ENCODE measurements at regions not wholly inside any gene's neighbourhood (a gene's known extent, or its start where the extent isn't known, plus 50 kb on each side); places are given as distances from the start of the nearest gene placed in this dataset.
"Not testable (repeated sequence)": the region's sequence is repeated elsewhere in the genome, so short reads cannot be mapped to it uniquely, and the experiment has no call there.

DNA sequence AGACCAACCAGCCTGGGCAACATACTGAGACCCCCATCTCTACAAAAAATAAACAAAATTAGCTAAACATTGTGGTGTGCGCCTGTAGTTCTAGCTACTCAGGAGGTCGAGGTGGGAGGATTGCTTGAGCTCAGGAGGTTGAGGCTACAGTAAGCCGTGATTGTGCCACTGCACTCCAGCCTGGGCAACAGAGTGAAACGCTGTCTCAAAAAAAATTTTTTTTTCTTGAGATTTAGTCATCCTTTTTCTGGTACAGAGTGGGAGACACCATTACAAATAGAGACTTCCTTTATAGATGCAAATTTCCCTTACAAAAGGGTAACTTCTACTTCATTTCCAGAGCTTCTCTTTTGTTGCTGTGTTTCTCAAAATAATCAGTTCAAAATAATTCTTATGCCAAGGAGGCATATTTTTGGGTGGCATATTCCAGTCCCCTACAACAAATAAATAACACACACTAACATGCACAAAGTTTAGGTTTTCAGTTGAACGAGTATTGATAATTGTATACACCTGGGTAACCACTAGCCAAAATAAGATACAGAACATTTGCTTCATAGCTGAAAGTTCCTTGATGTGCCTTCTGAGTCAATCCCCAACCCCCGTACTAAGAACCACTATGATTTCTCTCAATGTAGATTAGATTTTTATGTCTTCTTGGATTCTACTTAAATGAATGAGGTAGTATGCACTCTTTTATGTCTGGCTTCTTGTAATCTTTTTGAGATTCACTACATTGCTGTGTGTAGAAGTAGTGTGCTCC, 248.9 kb upstream of the PROK2 start:
- no peak overlapping the region for H2AFZ ChIP-seq
- H3K4me2 ChIP-seq, result no peak overlapping the region
- intact Hi-C loops (cut with micrococcal nuclease; ENCODE audit: unreplicated experiment), result no loop called here
- H4K20me1 ChIP-seq (ENCODE audit: insufficient read depth), result no peaks in the 10 kb centered on the region
- no peaks in the 10 kb centered on the region for H3K4me1 ChIP-seq (replicated peaks; ENCODE audit: insufficient read depth)
- DNase-seq, result no peak
- H3K9me2 ChIP-seq (ENCODE audit: insufficient read depth), result no peaks in the 10 kb centered on the region
- BruUV-seq (replicated peaks), result no TSS peak
- H3F3A ChIP-seq (ENCODE audit: insufficient read depth, low read depth), result no peaks in the 10 kb centered on the region
- no peak overlapping the region for H3K27ac ChIP-seq
- TF ChIP-seq, protein P1, sequence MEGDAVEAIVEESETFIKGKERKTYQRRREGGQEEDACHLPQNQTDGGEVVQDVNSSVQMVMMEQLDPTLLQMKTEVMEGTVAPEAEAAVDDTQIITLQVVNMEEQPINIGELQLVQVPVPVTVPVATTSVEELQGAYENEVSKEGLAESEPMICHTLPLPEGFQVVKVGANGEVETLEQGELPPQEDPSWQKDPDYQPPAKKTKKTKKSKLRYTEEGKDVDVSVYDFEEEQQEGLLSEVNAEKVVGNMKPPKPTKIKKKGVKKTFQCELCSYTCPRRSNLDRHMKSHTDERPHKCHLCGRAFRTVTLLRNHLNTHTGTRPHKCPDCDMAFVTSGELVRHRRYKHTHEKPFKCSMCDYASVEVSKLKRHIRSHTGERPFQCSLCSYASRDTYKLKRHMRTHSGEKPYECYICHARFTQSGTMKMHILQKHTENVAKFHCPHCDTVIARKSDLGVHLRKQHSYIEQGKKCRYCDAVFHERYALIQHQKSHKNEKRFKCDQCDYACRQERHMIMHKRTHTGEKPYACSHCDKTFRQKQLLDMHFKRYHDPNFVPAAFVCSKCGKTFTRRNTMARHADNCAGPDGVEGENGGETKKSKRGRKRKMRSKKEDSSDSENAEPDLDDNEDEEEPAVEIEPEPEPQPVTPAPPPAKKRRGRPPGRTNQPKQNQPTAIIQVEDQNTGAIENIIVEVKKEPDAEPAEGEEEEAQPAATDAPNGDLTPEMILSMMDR (conservative IDR thresholded peaks at IDR 0.05), result no peak
- TF ChIP-seq EZH2 (IDR thresholded peaks at IDR 0.05; ENCODE audit: low read depth), result no peak
- no peaks in the 10 kb centered on the region for H3K79me2 ChIP-seq (ENCODE audit: low read depth)
- no peaks in the 10 kb centered on the region for H3K9me3 ChIP-seq (ENCODE audit: insufficient read depth, low read depth)
- H3K27me3 ChIP-seq (ENCODE audit: insufficient read depth, low read depth), result no peaks in the 10 kb centered on the region
- H3K36me3 ChIP-seq (ENCODE audit: low read depth), result no peaks in the 10 kb centered on the region
- ChIA-PET POLR2A (ENCODE audit: unreplicated experiment) (no interaction called here), CTCF (no interaction called here)
- no peak overlapping the region for H3K4me3 ChIP-seq

DNA sequence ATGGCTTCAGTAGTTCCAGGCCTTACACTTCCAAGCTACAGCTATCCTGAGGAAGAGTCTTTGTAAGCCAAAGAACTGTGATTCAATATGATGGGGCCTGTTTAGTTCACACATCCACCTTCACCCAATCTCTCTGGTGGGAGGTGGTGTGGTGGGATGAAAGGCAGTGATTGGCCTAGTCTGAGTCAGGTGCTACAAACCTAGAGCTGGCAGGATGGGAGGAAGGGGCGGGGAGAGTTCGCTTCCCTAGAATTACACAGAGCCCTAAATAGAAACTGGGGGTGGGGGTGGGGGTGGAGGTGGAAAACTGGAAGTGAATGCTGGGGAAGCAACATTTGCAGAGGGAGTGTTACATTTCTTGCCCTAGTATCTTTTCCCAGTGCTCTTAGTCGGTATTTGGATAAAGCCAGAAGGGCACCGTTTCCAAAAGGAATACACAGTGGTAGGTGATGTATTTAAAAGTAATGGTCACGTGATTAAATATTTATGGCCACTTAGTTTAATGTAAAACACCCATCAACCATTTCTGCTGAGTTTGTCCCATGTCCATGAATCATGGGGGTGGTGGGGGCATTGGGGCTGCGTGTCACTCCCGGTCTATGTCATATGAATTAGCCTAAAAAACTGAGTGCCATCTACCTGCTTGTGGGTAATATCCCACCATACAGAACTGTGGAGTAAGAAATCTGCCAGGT, 247.6 kb upstream of the PROK2 start:
- no peaks in the 10 kb centered on the region for H3K4me1 ChIP-seq (replicated peaks; ENCODE audit: insufficient read depth)
- no peak for TF ChIP-seq EZH2 (IDR thresholded peaks at IDR 0.05; ENCODE audit: low read depth)
- TF ChIP-seq, protein P1 (conservative IDR thresholded peaks at IDR 0.05), result no peak
- H3K27ac ChIP-seq, result no peak overlapping the region
- no peaks in the 10 kb centered on the region for H3K9me2 ChIP-seq (ENCODE audit: insufficient read depth)
- no TSS peak for BruUV-seq (replicated peaks)
- DNase-seq, result no peak
- no peaks in the 10 kb centered on the region for H4K20me1 ChIP-seq (ENCODE audit: insufficient read depth)
- H2AFZ ChIP-seq, result no peak overlapping the region
- POLR2A ChIA-PET (ENCODE audit: unreplicated experiment), result no interaction called here
- intact Hi-C loops (cut with micrococcal nuclease; ENCODE audit: unreplicated experiment), result no loop called here
- no peaks in the 10 kb centered on the region for H3K27me3 ChIP-seq (ENCODE audit: insufficient read depth, low read depth)
- H3K79me2 ChIP-seq (ENCODE audit: low read depth), result no peaks in the 10 kb centered on the region
- no peaks in the 10 kb centered on the region for H3F3A ChIP-seq (ENCODE audit: insufficient read depth, low read depth)
- no peaks in the 10 kb centered on the region for H3K36me3 ChIP-seq (ENCODE audit: low read depth)
- H3K4me3 ChIP-seq, result no peak overlapping the region
- no peak overlapping the region for H3K4me2 ChIP-seq
- H3K9me3 ChIP-seq (ENCODE audit: insufficient read depth, low read depth), result no peaks in the 10 kb centered on the region
- CTCF ChIA-PET, result no interaction called here

DNA sequence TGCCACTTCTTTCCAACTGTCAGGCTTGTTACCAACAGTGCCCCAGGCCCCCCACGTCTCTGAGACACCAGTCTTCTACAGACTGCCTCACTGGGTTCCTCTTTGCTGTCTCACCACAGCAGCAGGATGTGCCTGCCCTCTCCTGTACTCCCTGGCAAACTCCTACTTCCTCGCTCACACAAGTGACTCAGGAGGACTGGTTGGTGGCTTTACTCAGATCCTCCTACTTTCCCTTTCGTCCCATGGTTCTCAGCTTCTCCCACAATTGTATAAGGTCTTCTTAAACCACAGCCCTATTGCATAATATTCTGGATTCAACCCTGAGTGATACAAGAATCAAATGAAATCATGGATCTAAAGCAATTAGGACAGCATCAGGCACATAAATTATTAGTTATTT, 246.6 kb upstream of the PROK2 start:
- no peak for DNase-seq
- Histone ChIP-seq H3K27me3 (ENCODE audit: insufficient read depth, low read depth) (no peaks in the 10 kb centered on the region), H3K9me2 (ENCODE audit: insufficient read depth) (no peaks in the 10 kb centered on the region)

DNA sequence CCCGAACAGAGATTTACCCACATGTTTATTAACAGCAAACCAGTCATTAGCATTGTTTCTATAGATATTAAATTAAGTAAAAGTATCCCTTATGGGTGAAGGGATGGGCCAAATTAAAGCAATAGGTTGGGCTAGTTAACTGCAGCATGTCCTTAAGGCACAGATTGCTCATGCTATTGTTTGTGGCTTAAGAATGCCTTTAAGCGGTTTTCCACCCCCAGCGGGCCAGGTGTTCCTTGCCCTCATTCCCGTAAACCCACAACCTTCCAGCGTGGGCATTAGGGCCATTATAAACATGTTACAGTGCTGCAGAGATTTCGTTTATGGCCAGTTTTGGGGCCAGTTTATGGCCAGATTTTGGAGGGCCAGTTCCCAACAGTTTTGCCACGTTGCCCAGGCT, 245.3 kb upstream of the PROK2 start:
- H3K9me2 ChIP-seq (ENCODE audit: insufficient read depth); CTCF ChIA-PET; H3K9me3 ChIP-seq (ENCODE audit: insufficient read depth, low read depth); intact Hi-C loops (cut with micrococcal nuclease; ENCODE audit: unreplicated experiment); H4K20me1 ChIP-seq (ENCODE audit: insufficient read depth); H3F3A ChIP-seq (ENCODE audit: insufficient read depth, low read depth); H3K27me3 ChIP-seq (ENCODE audit: insufficient read depth, low read depth); H3K4me3 ChIP-seq; POLR2A ChIA-PET (ENCODE audit: unreplicated experiment); BruUV-seq (replicated peaks); H3K36me3 ChIP-seq (ENCODE audit: low read depth); DNase-seq; H3K4me2 ChIP-seq; H3K4me1 ChIP-seq (replicated peaks; ENCODE audit: insufficient read depth); H3K27ac ChIP-seq; H2AFZ ChIP-seq; H3K79me2 ChIP-seq (ENCODE audit: low read depth): not testable (repeated sequence)

More for the DNA sequence above, 246.6 kb upstream of the PROK2 start:
- H3K79me2 ChIP-seq (ENCODE audit: low read depth), result no peaks in the 10 kb centered on the region
- TF ChIP-seq, protein P1 (conservative IDR thresholded peaks at IDR 0.05), result no peak
- no peak for TF ChIP-seq EZH2 (IDR thresholded peaks at IDR 0.05; ENCODE audit: low read depth)
- intact Hi-C loops (cut with micrococcal nuclease; ENCODE audit: unreplicated experiment), result no loop called here
- H3K36me3 ChIP-seq (ENCODE audit: low read depth), result no peaks in the 10 kb centered on the region
- H3K4me1 ChIP-seq (replicated peaks; ENCODE audit: insufficient read depth), result no peaks in the 10 kb centered on the region
- no peak overlapping the region for H3K27ac ChIP-seq
- H4K20me1 ChIP-seq (ENCODE audit: insufficient read depth), result no peaks in the 10 kb centered on the region
- BruUV-seq (replicated peaks), result no TSS peak
- H3K4me3 ChIP-seq, result no peak overlapping the region
- POLR2A ChIA-PET (ENCODE audit: unreplicated experiment), result no interaction called here
- H3K9me3 ChIP-seq (ENCODE audit: insufficient read depth, low read depth), result no peaks in the 10 kb centered on the region
- H3F3A ChIP-seq (ENCODE audit: insufficient read depth, low read depth), result no peaks in the 10 kb centered on the region
- no peak overlapping the region for H3K4me2 ChIP-seq
- no peak overlapping the region for H2AFZ ChIP-seq
- CTCF ChIA-PET, result no interaction called here

DNA sequence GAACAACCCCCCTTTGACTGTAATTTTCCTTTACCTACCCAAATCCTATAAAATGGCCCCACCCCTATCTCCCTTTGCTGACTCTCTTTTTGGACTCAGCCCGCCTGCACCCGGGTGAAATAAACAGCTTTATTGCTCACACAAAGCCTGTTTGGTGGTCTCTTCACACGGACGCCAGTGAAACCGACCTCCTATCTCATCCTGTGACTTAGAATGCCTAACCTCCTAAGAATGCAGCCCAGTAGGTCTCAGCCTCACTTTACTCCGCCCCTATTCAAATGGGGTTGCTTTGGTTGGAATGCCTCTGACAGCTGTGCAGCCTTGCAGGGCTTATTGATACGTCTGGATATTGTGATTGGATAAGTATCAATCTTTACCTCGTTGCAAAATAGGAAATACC, 243.8 kb upstream of the PROK2 start:
- H3K27me3 ChIP-seq (ENCODE audit: insufficient read depth, low read depth); DNase-seq; H3K4me3 ChIP-seq; H3K79me2 ChIP-seq (ENCODE audit: low read depth); H3K4me2 ChIP-seq; H3K4me1 ChIP-seq (replicated peaks; ENCODE audit: insufficient read depth); POLR2A ChIA-PET (ENCODE audit: unreplicated experiment); H3K9me2 ChIP-seq (ENCODE audit: insufficient read depth); H3K36me3 ChIP-seq (ENCODE audit: low read depth); H3K9me3 ChIP-seq (ENCODE audit: insufficient read depth, low read depth); H2AFZ ChIP-seq; BruUV-seq (replicated peaks); H4K20me1 ChIP-seq (ENCODE audit: insufficient read depth); CTCF ChIA-PET; H3K27ac ChIP-seq; intact Hi-C loops (cut with micrococcal nuclease; ENCODE audit: unreplicated experiment); H3F3A ChIP-seq (ENCODE audit: insufficient read depth, low read depth): not testable (repeated sequence)
